Natural killer cell (primary cell): ENCODE measurements at regions not wholly inside any gene's neighbourhood (a gene's known extent, or its start where the extent isn't known, plus 50 kb on each side); places are given as distances from the start of the nearest gene placed in this dataset.

Experiments
- ATAC-seq, 3 donors: fragments of 150-1000 bp in 2 of 3; fragments of 200-7000 bp in 1 of 3; cut with Tn5 transposase; 1 replicate in 1 of 3; 2 replicates in 2 of 3; pipeline ENCODE4 v1.10.0; 2021; ENCODE audit warnings: mild to moderate bottlenecking in 2 of 3, moderate library complexity in 2 of 3
- DNase-seq, 2 donors: peaks; one replicate each; pipeline versions ENCODE4 v3.0.0 to v3.0.0-alpha.2; 2013 to 2021; ENCODE audit warnings: mixed read lengths in 1 of 2
- H3K27ac ChIP-seq: one replicate; pipeline ENCODE4 v1.5.1; 2013; ENCODE audit warnings: mild to moderate bottlenecking, low read length
- H3K27me3 ChIP-seq: one replicate; pipeline ENCODE4 v1.6.1; 2013; ENCODE audit warnings: low read length; ENCODE audit not compliant: control insufficient read depth, insufficient read depth
- H3K36me3 ChIP-seq: one replicate; pipeline ENCODE4 v1.6.1; 2013; ENCODE audit warnings: low read length; ENCODE audit not compliant: control insufficient read depth, insufficient read depth
- H3K4me1 ChIP-seq: one replicate; pipeline ENCODE4 v1.6.1; 2013; ENCODE audit warnings: low read length; ENCODE audit not compliant: control insufficient read depth, insufficient read depth
- H3K4me3 ChIP-seq: one replicate; pipeline ENCODE4 v1.5.1; 2013; ENCODE audit warnings: low read length
- H3K9me3 ChIP-seq: one replicate; pipeline ENCODE4 v1.6.1; 2013; ENCODE audit warnings: low read length; ENCODE audit not compliant: control insufficient read depth, insufficient read depth
- H3K27ac Mint-ChIP-seq, 2 donors: one replicate each; pipeline ENCODE4 v1.8.0; 2022; ENCODE audit warnings: mild to moderate bottlenecking in 2 of 2, mixed read lengths in 2 of 2, moderate library complexity in 1 of 2
- H3K27me3 Mint-ChIP-seq, 2 donors: one replicate each; pipeline ENCODE4 v1.8.0; 2022; ENCODE audit warnings: low read depth in 2 of 2, mixed read lengths in 2 of 2
- H3K36me3 Mint-ChIP-seq: one replicate; pipeline ENCODE4 v1.8.0; 2022; ENCODE audit warnings: mixed read lengths
- H3K4me1 Mint-ChIP-seq, 2 donors: one replicate each; pipeline ENCODE4 v1.8.0; 2022; ENCODE audit warnings: mixed read lengths in 2 of 2
- H3K4me3 Mint-ChIP-seq: one replicate; pipeline ENCODE4 v1.8.0; 2022; ENCODE audit warnings: mild to moderate bottlenecking, moderate library complexity, mixed read lengths
- H3K9me3 Mint-ChIP-seq, 2 donors: one replicate each; pipeline ENCODE4 v1.8.0; 2022; ENCODE audit warnings: mixed read lengths in 2 of 2
- CTCF ChIP-seq: fragments of 200-600 bp; IDR thresholded peaks from one replicate; pipeline ENCODE4 v1.8.0; 2022; ENCODE audit warnings: antibody characterized with exemption
- WGBS: methylation state at CpG from one replicate; pipeline ENCODE4 v1.1.7; 2013; ENCODE audit warnings: missing lambda C conversion rate; ENCODE audit not compliant: insufficient coverage; 5-methylcytosine and 5-hydroxymethylcytosine counted together
- intact Hi-C: fragments of 100-400 bp; cut with micrococcal nuclease; formaldehyde crosslinking; loops from one replicate; pipeline ENCODE4 v1.14.2; 2022

GRCh38 chr6:79777713-79778579, 146.8 kb downstream of the SH3BGRL2 start:
- H3K27ac Mint-ChIP-seq = peak overlapping the region in 1 of 2 donors; percentile 7
- no peaks in the 10 kb centered on the region for H3K9me3 Mint-ChIP-seq
- no peaks in the 10 kb centered on the region for H3K36me3 Mint-ChIP-seq
- Histone ChIP-seq H3K9me3 (no peaks in the 10 kb centered on the region), H3K27ac (no peak overlapping the region), H3K4me3 (no peak overlapping the region), H3K27me3 (no peaks in the 10 kb centered on the region), H3K4me1 (peaks cover 7% of the 10 kb centered on the region), H3K36me3 (no peaks in the 10 kb centered on the region)
- 22% methylated on average over 33 of the region's 34 CpGs for WGBS
- peak; percentile 95 for TF ChIP-seq CTCF
- DNase-seq = peak; percentile 71 to 94
- peaks cover 10 to 14% of the 10 kb centered on the region in 2 donors for H3K27me3 Mint-ChIP-seq
- intact Hi-C loops = loop anchor here (1.0 to 5.0 kb wide), 3 partner anchors 90 to 1974 kb away; partner anchors contain the start of gene TENT5A
- peak overlapping the region; percentile 59 for H3K4me3 Mint-ChIP-seq
- peak; percentile 86 to 98 (median 96) for ATAC-seq
- peaks cover 6 to 11% of the 10 kb centered on the region in 2 donors for H3K4me1 Mint-ChIP-seq

- Histone ChIP-seq H3K36me3 (no peaks in the 10 kb centered on the region), H3K27ac (no peak overlapping the region), H3K27me3 (no peaks in the 10 kb centered on the region), H3K4me1 (peaks cover 7% of the 10 kb centered on the region), H3K4me3 (no peak overlapping the region), H3K9me3 (no peaks in the 10 kb centered on the region)
- ATAC-seq (no peak), DNase-seq (no peak)
- intact Hi-C loops = loop anchor here (5.0 kb wide), 2 partner anchors 316 to 1976 kb away; partner anchors contain the start of gene TENT5A
- peaks cover 6 to 11% of the 10 kb centered on the region in 2 donors for H3K4me1 Mint-ChIP-seq
- no peak overlapping the region for H3K27ac Mint-ChIP-seq
- WGBS = 73% methylated on average over 1 of the region's 2 CpGs
- H3K36me3 Mint-ChIP-seq = no peaks in the 10 kb centered on the region
- H3K27me3 Mint-ChIP-seq = peaks cover 10 to 14% of the 10 kb centered on the region in 2 donors
- no peaks in the 10 kb centered on the region for H3K9me3 Mint-ChIP-seq
- no peak for TF ChIP-seq CTCF
- no peak overlapping the region for H3K4me3 Mint-ChIP-seq
Measured at GRCh38 chr6:79776076-79776475, 144.9 kb downstream of the SH3BGRL2 start.

GRCh38 chr6:79775222-79775621, 144.1 kb downstream of the SH3BGRL2 start:
- peaks cover 10 to 14% of the 10 kb centered on the region in 2 donors for H3K27me3 Mint-ChIP-seq
- intact Hi-C loops = loop anchor here (5.0 kb wide), 2 partner anchors 317 to 1977 kb away; partner anchors contain the start of gene TENT5A
- H3K9me3 Mint-ChIP-seq = no peaks in the 10 kb centered on the region
- no peaks in the 10 kb centered on the region for H3K36me3 Mint-ChIP-seq
- no peak overlapping the region for H3K4me3 ChIP-seq
- no peak for DNase-seq
- no peaks in the 10 kb centered on the region for H3K9me3 ChIP-seq
- 85% methylated on average over 3 of the region's 3 CpGs for WGBS
- no peaks in the 10 kb centered on the region for H3K36me3 ChIP-seq
- H3K4me1 ChIP-seq = peaks cover 7% of the 10 kb centered on the region
- no peak for ATAC-seq
- TF ChIP-seq CTCF = no peak
- H3K27ac Mint-ChIP-seq = no peak overlapping the region
- no peak overlapping the region for H3K4me3 Mint-ChIP-seq
- no peaks in the 10 kb centered on the region for H3K27me3 ChIP-seq
- H3K27ac ChIP-seq = no peak overlapping the region
- H3K4me1 Mint-ChIP-seq = peaks cover 6 to 11% of the 10 kb centered on the region in 2 donors
